SKM-1 treated with dmso at 0.1 percent for 144 hours (cell line): ENCODE measurements at regions not wholly inside any gene's neighbourhood (a gene's known extent, or its start where the extent isn't known, plus 50 kb on each side); places are given as distances from the start of the nearest gene placed in this dataset.
A peak's percentile ranks its signal among the peaks of the same experiment; 100 is the strongest.

Source experiments
- DNase-seq: peaks from one replicate; lab custom pipeline; 2025; ENCODE audit not compliant: unreplicated experiment; lab: John Stamatoyannopoulos, UW

DNA sequence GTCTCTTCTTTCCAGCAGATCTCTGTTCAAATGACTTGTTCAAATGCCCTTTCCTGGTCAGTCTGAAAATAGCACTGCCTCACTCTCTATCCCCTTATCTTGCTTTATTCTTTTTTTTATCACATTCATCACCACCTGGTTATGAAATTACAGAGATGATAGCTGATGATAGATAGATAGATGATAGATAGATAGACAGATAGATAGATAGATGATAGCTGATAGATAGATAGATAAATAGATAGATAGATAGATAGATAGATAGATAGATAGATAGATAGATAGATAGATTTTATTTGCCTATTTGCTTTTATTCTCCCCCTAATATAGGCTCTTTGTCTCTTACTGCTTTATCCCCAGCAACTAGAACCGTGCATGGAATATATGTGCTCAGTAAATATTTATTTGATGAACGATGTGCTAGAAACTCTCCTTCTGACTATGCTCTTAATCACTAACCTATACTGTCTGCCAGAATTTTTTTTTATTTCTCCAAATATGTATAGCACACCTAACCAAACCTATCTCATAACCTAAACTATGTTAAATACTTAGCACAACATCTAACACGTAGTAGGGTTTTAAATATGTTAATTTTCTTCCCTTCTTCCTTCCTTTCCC lies 372.8 kb upstream of the DUSP10 start:
- DNase-seq: no peak

DNA sequence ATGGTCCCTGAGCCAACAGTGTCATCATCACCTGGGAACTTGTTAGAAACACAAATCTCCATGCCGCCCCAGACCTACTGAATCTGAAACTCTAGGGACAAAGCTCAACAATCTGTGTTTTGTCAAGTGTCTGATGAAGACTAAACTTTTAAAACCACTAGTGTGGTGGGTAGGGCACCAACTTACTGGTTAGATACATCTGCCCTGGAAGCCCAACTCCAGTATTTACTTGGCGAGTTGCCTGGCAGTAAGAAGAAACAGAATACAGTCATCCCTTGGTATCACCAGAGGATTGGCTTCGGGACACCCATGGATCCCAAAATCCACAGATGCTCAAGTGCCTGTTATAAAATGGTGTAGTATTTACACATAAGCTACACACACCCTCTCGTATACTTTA lies 367.9 kb upstream of the DUSP10 start:
- no peak for DNase-seq

DNA sequence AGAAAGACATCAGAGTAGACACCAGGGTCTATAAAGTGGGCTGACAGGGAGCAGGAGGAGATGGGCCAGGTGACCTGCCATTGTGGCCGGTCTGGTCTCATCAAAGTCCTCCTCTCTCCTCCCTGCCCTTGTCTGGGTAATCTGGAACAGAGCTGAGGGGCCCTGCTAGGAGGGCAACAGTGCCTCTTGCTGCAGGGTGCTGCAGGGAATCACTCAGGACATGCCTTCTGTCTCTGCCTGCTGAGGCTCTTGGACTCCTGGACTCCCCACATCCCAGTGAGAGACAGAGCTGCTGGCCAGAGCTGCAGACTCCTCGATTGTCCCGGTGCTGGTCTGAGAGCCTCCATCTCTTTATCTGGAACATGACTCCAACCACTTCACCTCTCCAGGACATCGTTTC lies 366.1 kb upstream of the DUSP10 start:
- DNase-seq: no peak

DNA sequence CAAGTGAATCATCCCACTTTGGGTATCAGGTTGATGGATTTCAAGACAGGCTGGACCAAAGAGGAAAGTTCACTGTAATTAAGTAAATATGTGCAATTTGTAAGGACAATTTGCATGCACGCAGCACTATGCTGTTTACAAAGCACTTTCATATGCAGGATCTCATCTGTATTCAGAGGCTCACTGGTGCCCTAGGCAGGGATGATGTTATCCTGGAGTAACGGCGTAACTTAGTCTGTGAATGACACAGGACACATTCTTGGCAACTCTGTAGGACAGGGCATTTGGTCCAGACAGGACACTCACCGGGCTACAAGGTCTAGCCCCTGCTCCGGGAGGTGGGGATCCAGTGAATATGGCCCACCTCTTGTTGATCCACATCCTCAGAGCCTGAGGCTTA lies 365.4 kb upstream of the DUSP10 start:
- DNase-seq: no peak

DNA sequence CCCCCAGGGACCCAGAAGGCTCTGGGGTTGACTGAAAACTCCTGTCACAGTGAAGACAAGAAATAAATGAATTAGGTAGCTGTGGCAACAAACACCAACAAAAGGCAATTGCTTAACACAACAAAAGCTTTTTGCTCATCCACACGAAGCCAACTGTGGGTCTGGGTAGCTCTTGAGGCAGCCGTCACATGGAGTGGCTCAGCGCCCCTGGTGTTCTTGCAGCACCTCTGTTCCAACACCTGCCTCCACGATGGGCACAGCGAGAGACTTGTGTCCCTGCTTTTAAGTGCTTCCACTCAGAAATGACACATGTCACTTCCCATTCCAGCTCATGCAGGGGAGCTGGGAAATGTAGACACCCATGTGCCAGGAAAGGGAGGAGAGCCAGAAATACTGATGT lies 364.5 kb upstream of the DUSP10 start:
- no peak for DNase-seq

DNA sequence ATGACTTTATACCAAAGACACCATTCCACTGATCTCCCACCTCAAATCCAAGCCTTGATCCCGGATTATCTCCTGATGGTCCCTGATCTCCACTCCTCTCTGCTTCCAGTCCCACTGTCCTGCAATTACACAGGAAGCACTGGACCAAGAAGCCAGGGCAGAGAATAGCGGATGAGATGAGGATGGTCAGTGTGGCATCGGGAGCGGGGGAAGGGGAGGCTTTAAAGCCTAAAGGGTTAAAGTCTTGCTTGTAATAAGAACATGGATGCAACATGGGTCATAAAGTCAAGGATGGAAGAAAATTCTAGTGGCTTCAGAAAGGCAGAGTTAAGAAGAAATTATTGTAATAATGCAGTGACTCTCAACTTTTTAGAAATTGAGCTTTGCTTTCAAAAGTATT lies 364.0 kb upstream of the DUSP10 start:
- no peak for DNase-seq

DNA sequence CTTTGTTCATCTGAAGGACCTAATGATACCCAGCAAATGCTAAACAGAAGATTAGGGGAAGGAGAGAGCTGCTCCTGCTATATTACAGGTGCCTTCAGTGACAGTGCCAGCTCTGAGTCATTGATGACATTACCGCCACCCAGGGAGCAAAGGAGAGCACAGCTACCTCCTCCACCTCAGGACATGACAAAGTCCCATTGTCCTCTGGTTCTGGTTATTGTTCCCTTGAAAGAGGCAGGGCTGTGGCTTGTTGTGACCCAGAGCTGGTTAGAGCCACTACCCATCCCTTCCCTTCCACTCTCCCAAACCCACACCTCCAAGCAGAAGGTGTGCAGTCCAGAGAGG lies 363.5 kb upstream of the DUSP10 start:
- DNase-seq: no peak

DNA sequence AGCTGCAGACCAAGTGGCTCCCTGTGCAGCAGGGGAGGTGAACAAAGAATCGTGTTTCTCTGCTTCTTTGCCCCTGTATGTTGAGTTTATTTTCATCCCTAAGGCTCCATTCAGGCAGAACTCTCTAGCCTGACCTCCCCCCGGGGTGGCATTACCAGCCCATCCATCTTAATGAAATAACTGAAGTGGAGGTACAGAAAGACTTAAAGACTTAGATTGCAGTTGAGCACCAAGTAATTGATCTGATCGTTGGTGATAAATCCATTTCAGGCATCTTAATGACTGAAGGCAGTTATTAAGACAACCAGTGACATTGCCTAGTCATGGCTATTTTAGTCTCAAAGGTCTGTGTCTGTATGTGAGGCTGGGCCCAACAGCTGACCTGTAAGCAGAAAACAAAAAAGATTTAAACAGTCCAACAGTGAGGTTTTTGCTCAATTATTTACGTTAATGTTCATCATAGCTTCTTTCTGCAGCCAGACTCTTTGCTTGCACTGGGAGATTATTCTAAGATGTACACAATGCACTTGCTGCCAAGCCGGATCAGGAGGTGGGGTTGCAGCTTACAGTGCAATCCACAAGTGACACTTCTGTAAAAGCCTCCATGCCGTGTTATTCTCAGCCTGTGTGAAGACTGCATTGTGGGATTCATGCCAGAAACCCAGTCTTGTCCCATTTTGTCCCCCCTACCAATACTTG lies 363.0 kb upstream of the DUSP10 start:
- no peak for DNase-seq

DNA sequence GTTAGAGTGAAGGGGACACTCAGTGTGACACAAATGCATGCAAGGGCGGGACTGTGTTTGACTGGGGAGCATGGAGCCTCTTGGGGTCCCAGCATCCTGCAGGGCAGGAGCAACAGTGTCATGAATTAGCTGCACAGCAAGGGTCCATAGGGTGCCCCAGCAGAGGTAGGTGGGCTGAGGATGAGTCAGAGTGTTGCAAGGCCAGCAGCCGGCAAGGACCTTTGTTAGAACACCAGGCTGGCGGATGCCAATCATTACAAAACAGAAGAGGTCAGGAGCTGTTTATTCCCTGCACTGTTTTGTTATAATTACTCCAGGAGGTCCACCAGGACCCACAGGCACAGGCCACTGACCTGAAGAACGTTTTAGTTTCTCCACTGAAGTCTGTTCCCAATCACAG lies 362.2 kb upstream of the DUSP10 start:
- DNase-seq: no peak

DNA sequence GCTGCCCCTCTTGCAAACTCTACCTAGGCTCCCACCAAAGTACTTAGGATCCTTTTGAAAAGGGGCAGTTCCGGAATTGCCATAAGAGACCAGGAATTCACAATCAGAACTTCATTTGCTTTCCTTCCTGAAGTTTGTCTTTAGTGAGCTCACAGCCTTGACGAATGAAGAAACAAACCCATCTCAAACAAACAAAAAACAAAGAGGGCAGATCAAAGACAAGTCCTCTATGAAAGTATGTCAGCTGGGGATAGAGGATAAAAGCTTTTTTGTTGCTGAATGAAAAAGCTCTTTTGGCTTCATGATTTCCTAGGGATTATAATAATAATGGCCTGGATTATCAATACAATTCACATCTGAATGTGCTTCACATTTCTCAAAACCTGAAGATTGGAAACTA lies 357.9 kb upstream of the DUSP10 start:
- DNase-seq: no peak

DNA sequence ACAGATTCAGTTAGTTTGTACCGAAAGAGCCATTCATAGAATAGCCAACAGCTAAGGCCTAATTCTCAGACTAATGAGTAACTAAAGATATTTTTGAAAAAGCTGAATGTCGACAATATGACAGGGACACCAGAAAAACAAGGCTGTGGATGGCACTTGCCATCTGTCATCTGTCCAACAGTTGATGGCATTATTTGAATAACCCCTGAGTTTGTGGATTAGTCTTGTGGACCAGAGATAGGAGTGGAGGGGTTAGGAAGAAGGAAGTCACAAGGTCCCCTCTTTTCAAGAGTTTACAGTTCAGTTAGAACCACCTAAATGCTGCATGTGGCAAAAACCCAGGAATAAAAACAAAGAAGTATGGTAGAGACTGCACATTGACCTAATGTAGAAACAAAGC lies 356.5 kb upstream of the DUSP10 start:
- no peak for DNase-seq

DNA sequence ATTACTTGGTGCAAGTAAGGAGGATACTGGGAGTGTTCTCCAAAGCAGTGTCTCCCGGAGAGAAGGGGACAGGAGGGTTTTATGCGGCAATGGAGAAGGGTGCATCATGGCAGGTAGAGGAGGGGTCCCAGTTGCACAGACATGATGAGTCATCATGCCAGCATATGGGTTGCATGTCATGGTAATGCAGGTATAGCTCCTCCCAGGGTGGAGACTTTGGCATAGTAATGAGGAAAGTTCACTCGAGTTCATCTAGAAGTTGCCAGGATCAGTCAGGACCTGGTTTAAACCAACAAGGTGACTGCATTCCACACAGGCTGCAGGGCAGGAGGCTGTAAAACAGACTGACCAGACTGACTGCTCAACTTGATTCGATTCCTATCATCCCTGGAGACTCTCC lies 355.7 kb upstream of the DUSP10 start:
- no peak for DNase-seq

DNA sequence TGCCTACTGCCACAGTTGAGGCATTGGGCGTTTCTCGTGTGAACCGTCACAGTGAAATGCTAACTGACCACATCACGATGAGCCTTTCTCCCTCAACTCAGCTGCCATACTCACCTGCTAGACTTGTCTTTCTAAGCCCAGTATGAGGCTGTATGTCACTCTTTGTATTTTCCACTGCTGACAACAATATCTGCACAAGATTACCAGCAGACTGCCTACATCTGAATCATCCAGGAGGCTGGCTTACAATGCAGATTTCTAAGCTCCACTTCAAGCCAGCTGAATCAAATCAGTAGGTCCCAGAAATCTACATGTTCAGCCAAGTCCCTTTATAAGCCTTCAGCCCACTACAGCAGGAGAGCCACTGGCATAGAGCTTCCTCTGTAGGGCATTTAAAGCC lies 355.0 kb upstream of the DUSP10 start:
- no peak for DNase-seq

DNA sequence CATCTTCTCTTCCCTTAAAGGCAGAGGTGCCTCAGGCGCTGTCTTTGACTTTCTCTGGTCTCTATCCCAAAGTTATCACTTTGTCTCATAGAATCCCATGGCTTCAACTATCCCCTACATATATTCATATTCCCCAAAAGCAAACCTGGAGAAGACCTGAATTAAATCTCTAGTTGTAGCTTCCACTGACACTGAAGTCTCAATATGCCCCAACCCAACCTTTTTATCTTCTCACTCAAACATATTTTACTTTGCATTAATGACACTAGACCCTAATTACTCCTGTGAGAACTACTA lies 354.5 kb upstream of the DUSP10 start:
- DNase-seq: no peak

DNA sequence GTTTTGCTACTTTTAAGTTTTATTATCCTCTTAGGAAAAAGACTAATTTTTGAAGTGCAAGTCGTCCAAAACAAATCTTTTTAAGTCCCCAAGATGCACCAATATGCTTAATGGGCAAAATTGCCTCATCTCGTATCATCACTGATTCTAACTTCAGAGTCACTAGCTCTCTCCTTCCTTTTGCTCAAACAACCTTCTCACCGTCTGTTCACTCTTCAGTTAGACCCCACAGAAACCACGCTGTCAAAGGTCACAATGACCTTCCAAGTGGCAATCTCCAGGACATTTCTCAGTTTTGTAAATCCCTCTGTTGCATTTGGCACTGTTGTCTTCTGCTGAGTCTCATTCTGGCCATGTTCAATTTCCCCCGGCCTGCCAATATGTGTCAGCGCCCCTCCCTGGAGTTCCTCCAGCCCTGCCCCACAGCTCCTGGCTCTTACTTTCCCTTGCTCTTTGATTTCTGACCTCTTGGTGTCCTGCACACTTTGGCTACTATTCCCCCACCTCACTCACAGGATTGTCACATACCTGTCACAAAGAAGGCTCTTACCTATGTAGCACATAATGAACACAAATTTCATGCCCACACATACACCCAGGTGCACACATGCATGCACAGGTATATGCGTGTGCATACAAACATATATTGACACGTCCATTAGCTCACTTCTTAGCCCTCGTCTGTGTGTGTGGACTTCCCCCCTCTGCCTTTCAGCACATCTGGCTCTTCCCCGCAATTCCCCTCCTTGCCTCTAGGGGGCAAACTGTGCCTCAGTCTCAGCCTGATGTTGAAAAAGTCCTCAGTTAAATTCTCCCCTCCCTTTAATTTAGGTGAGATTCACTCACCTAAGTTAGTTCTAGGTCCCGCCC lies 354.0 kb upstream of the DUSP10 start:
- peak; percentile 61 for DNase-seq

DNA sequence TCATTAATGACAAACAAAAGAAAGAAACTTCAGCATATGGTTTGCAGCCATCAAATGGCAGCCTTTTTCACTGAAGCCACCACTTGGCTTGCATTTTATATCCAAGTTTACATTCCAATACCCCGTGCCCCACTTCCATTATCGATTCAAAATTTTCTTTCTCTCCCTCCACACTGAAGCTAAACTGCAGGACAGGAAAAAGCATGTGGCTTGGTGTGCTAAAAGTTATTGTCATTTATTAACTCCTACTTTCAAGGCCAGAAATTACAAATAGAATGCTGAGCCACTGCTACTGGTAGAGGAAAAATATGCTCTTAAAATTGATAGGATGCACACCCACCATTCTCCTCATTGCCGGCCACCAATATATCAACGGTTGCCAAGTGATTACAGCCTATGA lies 351.6 kb upstream of the DUSP10 start:
- DNase-seq: no peak

DNA sequence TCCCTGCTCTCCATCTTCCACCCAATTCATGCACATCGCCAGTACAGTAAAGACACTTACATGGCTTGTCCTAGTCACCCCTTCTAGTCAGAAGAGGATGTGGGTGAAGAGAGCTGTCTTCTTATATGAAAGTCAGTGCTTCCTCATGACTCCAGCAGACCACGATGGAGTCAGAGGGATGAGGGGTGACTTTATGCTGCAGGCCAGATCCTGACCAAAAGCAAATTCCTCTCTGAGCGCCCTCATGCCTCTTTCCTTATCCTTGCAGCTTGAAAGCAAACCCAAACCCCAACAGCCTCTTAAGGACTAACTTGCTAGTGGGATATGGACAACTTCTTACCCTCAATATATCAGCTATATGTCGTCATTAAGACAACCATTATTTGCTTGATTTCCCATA lies 348.2 kb upstream of the DUSP10 start:
- no peak for DNase-seq

DNA sequence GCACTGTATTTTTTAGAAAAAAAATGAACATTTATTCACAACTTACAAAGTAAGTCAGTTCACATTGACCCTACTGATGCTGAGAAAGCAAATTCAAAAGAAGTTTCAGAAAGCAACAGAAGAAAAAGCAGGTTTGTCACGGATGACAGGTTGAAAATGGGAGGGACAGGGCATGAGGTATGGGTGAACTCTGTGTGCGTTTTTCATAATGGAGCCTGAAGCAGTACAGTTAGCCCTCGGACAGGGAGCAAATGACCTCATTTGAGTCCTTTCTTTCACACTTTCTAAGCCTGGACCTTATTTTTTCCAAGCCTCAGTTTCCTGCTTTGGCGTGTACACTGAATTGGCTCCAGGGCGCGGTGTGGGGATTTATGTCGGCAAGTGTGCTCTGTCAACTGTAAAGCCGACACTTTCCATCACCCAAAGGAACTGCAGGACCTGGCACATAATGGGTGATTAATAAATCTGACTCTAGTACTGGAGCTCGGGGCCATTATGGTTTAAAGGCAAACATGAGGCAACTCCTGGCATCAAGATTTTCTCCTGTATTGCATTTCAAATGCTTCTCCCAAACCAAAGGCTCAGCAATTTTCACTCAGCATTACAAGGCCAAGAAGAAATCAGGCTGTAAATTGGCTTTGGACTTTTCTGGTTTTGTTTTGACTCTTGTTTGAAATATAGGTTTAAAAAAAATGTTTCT lies 345.5 kb upstream of the DUSP10 start:
- no peak for DNase-seq

DNA sequence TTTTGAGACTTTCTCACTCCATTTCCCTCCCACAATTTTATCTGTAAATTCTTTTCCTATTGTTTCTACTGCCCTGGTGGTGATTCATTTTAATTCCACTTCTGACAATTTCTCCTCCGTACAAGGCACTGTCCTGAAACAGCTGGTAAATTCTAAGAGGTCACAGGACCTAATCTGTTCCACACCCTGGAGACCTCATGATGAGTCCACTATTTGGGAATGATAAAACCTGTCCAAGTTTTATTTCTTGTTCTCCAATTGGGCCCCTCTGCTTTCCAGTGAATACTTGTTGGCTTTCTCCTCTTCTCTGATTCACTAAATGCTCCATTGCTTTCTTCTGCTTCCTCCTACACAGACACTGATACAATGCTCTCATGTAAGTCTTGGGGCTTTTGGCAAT lies 343.1 kb upstream of the DUSP10 start:
- DNase-seq: no peak

DNA sequence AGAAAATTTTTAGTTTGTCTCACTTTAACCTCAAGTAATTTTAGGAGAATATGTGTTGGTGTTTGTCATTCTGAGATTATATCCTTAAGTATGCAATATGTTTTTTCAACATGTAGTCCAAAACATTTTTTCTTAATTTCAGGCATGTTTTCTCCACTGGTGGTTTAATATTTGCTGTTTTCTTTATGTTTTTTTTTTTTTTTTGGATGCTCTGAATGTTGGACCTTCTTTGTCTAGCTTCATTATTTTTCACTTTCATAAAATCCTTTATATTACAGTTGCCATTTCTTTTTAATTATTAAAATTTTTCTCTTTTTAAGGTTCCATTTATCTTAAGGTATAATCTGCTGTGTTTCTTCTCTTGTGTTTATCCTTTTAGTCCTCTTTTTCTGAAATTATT lies 342.2 kb upstream of the DUSP10 start:
- DNase-seq: no peak

DNA sequence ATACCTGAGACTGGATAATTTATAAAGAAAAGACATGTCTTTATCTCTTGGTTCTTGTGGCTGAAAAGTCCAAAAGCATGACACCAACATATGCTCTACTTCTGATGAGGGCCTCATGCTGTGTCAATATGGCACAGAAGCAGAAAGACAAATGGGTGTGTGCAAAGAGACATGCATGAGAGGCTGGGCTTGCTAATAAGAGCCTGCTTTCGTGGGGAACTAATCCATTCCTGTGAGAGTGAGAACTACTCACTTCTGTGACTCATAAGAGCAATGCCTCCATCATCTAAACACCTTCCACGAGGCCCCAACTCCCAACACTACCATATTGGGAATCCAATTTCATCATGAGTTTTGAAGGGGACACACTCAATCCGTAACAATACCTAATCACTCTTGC lies 340.0 kb upstream of the DUSP10 start:
- DNase-seq: no peak

DNA sequence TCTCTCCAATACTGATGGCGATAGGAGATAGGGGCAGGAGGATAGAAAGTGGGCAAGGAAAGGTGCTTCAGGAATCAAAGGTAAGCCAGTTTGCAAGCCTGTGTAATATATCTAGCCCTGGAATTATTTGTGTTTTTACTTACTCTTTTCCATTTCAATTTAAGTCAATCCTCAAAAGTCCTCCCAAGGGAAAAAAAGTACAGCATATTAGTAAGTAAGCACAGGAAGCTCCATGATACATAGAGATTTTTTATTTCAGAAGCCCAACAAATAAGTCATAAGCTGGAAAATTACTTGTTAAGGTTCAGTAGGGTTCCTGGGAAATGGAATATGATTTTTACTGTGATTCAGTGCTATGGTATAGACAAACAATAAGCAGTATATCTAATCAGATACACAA lies 337.7 kb upstream of the DUSP10 start:
- DNase-seq: no peak
